GM18907 (cell line): ENCODE measurements at regions not wholly inside any gene's neighbourhood (a gene's known extent, or its start where the extent isn't known, plus 50 kb on each side); places are given as distances from the start of the nearest gene placed in this dataset.
"Not testable (repeated sequence)": the region's sequence is repeated elsewhere in the genome, so short reads cannot be mapped to it uniquely, and the experiment has no call there.

Experiments
- ATAC-seq: cut with Tn5 transposase; IDR thresholded peaks from one replicate; pipeline ENCODE4 v1.9.1; 2021; ENCODE audit warnings: mild to moderate bottlenecking, moderate library complexity; ENCODE audit not compliant: unreplicated experiment

DNA sequence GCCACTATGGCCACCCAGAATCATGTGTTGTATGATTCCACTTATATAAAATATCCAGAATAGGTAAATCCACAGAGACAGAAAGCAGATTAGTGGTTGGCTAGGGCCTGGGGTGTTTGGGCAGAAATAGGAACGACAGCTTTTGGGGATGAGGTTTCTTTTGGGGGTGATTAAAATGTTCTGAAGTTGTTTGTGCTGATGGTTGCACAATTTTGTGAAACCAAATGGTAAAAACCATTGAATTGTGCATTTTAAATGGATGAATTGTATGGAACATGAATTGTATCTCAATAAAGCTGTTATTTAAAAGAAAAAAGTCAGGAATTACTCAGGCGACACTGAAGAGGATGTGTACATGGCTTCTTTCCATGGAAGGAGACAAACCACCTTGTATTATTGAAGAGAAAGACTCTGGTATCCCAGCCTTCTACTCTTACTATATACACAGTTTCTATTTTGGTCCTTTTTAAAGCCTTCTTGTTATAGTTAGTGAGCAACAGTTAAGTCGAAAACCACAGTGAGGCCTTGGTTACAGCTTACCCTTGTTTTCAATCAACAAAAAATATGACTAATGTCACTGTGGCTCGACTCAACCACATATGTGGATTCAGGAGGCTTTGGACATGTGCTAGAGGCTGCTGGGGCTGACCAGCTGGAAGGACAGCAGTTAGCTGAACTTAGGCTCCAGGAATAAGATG is 57.1 kb upstream of the KMT2E start:
- peak; percentile 89 for ATAC-seq

DNA sequence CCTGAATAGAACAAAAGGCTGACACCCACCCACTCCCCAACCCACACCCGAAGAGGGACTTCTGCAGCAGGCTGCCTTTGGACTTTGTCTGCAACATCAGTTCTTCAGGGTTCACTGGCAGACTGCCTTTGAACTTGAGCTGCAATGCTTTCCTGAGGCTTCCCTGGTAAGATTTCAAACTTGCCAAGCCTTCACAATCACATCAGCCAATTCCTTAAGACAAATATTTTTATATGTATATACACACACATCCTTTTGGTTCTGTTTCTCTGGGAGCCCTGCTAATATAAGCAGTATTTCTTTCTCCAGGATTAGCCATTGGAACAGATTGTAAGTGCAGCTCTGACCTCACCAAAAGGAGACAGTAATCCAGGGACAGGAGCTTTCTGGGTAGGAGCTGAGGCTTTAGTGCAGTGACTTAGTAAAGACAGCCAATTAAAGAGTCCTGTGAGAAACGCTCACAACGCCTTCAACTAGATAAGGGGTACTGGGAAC is 55.6 kb upstream of the KMT2E start:
- ATAC-seq: no peak

DNA sequence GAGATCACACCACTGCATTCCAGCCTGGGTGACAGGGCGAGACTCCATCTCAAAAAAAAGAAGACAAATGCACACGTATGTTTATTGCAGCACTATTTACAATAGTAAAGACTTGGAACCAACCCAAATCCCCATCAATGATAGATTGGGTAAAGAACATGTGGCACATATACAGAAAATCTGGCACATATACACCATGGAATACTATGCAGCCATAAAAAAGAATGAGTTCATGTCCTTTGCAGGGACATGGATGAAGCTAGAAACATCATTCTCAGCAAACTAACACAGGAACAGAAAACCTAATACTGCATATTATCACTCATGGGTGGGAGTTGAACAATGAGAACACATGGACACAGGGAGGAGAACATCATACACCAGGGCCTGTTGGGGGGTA is 54.5 kb upstream of the KMT2E start:
- not testable (repeated sequence) for ATAC-seq

DNA sequence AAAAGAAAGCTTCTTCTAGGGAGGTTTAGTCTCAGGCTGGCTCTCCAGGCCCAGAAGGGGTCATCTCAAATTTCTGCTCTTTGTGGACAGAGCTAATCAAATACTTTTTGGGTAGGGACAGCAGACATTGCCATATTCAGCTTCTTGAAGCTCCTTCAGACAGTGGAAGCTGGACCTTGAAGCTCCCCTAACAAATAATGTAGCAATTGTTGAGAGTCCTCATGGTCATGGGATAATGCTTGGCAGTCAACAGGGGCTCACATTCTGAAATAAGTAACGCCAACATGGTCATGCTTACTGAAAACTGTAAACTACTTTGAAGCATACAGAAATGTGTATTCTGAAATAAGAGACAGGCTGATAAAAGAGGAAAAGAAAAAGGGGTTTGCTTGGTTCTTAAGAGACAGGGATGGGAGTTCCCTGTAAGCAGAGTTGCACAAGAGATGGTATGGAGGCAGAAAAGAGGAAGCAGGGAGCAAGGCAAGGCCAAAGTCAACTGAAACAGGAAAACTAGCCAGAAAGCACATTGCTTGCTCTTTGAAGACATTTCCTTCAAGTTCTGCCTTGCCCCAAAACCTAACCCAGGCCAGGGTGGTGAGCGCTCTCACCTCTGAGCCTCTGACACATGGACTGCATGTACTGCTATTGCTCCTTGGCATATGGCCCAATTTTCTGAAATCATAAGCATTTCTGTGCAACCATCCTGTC is 53.1 kb upstream of the KMT2E start:
- ATAC-seq: peak; percentile 54

DNA sequence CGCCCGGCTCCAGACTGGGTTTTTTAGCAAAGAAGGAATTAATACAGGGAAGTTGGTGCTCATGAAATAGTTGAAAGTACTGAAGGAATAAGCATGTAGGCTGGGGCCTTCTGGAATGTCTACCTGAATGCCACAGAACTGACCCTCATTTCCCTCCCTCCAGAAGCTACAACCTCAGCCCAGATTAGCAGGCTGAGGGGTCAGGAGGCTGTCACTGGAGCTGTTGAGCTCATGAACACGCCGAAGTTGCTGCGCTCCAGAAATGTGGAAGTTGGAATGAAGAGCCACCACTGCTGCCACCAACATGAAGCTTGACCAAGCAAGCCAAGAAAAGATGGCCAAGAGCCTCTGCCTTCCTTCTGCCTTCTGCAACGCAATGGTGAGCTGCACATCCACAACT is 52.2 kb upstream of the KMT2E start:
- ATAC-seq: no peak

DNA sequence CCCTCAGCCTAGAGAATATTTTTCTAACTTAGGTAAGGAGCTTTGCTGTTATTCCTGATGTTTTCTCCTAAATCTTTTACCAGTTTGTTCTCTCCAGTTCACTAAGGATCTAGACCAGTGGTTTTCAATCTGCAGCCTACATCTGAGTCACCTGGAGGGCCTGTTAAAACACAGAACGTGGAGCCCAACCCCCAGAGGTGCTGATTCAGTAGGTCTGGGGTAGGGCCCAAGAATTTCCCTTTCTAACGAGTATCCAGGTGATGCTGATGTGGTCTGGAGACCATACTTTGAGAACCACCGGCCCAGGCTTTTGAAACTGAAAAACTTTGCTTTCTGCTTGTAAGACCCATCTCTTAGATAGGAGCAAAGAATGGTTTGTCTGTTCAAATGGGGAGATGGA is 51.2 kb upstream of the KMT2E start:
- ATAC-seq: no peak

DNA sequence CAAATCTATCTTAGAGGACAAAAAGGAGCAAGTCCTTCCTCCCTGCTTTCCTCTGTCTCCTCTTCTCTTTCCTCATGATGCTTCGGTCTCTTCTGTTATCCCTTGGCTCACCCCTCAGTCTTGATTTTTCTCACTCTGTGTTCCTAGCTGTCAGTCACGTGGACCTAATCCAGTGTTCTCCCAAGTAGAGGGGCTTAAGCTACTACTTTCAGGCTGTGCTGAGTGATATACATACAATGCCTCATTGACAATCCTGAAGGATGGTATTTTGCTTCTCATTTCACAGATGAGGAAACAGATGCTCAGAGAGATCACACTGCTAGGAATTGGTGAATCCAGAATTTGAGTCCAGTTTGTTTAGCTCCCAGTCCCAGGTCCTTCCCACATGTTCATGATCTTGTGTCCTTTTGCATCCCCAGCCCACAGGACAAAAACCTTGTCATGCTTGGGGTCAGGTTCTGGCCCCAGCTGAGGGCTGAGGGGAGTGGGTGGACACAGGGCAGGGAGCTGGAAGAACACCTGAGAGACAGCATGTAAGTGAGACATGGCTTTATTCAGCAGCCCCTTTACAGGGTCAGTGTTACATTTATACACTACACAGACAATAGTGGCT is 50.5 kb upstream of the KMT2E start:
- ATAC-seq: no peak

DNA sequence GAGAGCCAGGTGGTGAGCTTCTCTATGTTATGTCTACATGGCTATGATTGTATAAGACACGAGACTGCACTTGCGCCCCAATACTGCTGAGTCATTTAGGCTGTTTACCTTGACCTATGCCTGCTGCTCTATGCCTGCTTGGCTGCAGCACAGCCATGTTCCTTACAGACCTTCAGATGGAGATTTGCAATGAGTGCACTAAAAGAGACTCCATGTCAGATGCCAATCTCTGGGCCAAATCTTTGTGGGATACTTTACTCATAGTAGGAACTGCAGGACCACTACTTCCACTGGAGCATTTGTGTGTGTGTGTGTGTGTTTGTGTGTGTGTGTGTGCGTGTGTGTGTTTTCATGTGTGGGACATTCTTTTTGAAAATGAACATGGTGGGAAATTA is 50.0 kb upstream of the KMT2E start:
- ATAC-seq: no peak
